HepG2 (cell line): ENCODE measurements at regions not wholly inside any gene's neighbourhood (a gene's known extent, or its start where the extent isn't known, plus 50 kb on each side); places are given as distances from the start of the nearest gene placed in this dataset.

Experiments used
- AGO2 ChIP-seq: fragments of 200-400 bp; formaldehyde crosslinking; optimal IDR thresholded peaks from 2 replicates; pipeline ENCODE3; 2017; ENCODE audit warnings: mild to moderate bottlenecking, low read depth, low read length, moderate library complexity
- ATF4 ChIP-seq, 2 experiments: fragments of 450-650 bp in 1 of 2; sonication (generic) in 1 of 2; formaldehyde crosslinking; IDR thresholded peaks; 2 replicates each; pipeline versions ENCODE4 v1.5.0 to v1.8.0; 2020 to 2022; ENCODE audit warnings: mild to moderate bottlenecking in 1 of 2, missing genetic modification reagents in 1 of 2
- CREM ChIP-seq, 2 experiments: sonication (generic) in 1 of 2; formaldehyde crosslinking in 1 of 2; IDR thresholded peaks; 2 replicates each; pipeline versions ENCODE4 v1.4.0 to v1.6.1; 2016 to 2020; ENCODE audit warnings: antibody characterized with exemption in 1 of 2, mild to moderate bottlenecking in 1 of 2, missing genetic modification reagents in 1 of 2
- HES4 ChIP-seq: sonication (generic); formaldehyde crosslinking; IDR thresholded peaks from 2 replicates; pipeline ENCODE4 v1.9.0; 2021; ENCODE audit warnings: mild to moderate bottlenecking, missing genetic modification reagents, borderline replicate concordance
- HNRNPLL ChIP-seq: fragments of 200-400 bp; formaldehyde crosslinking; IDR thresholded peaks from 2 replicates; pipeline ENCODE4 v1.6.1; 2017; ENCODE audit warnings: mild to moderate bottlenecking, low read depth, low read length; ENCODE audit not compliant: poor library complexity, severe bottlenecking
- HOXA5 ChIP-seq: sonication (generic); formaldehyde crosslinking; IDR thresholded peaks from 2 replicates; pipeline ENCODE4 v1.4.0; 2020; ENCODE audit warnings: missing genetic modification reagents
- MNT ChIP-seq: fragments of 450-650 bp; IDR thresholded peaks from 2 replicates; pipeline ENCODE4 v1.6.1; 2016
- MXD4 ChIP-seq: IDR thresholded peaks from 2 replicates; pipeline ENCODE4 v1.6.1; 2016; ENCODE audit warnings: mild to moderate bottlenecking, missing biosample characterization, missing genetic modification reagents
- POGK ChIP-seq: sonication (generic); formaldehyde crosslinking; conservative IDR thresholded peaks from 2 replicates; pipeline ENCODE4 v1.8.0; 2022; ENCODE audit warnings: mild to moderate bottlenecking, moderate library complexity, missing genetic modification reagents
- RELA ChIP-seq: sonication (generic); formaldehyde crosslinking; IDR thresholded peaks from 2 replicates; pipeline ENCODE4 v1.4.0; 2020; ENCODE audit warnings: missing genetic modification reagents
- REPIN1 ChIP-seq: sonication (generic); formaldehyde crosslinking; IDR thresholded peaks from 2 replicates; pipeline ENCODE4 v1.8.0; 2022; ENCODE audit warnings: missing genetic modification reagents, low read depth, mild to moderate bottlenecking, borderline replicate concordance
- SAFB2 ChIP-seq: sonication (generic); formaldehyde crosslinking; IDR thresholded peaks from 2 replicates; pipeline ENCODE4 v1.5.1; 2020; ENCODE audit warnings: missing genetic modification reagents, low read depth, mild to moderate bottlenecking, borderline replicate concordance
- SIN3B ChIP-seq: fragments of 150-350 bp; IDR thresholded peaks from 2 replicates; pipeline ENCODE4 v1.6.1; 2014; ENCODE audit warnings: low read length
- TAF15 ChIP-seq: fragments of 200-400 bp; formaldehyde crosslinking; IDR thresholded peaks from one replicate; pipeline ENCODE4 v1.6.1; 2018; ENCODE audit warnings: mild to moderate bottlenecking, low read depth, low read length; ENCODE audit not compliant: poor library complexity, severe bottlenecking
- TFE3 ChIP-seq: IDR thresholded peaks from 2 replicates; pipeline ENCODE4 v1.6.1; 2016
- TGIF2 ChIP-seq: IDR thresholded peaks from 2 replicates; pipeline ENCODE4 v1.6.1; 2016; ENCODE audit warnings: control low read depth, missing compliant biosample characterization
- YEATS4 ChIP-seq: sonication (generic); formaldehyde crosslinking; IDR thresholded peaks from 2 replicates; pipeline ENCODE4 v1.4.0; 2020; ENCODE audit warnings: missing genetic modification reagents, borderline replicate concordance
- ZFX ChIP-seq: sonication (generic); formaldehyde crosslinking; IDR thresholded peaks from 2 replicates; pipeline ENCODE4 v1.4.0; 2020; ENCODE audit warnings: mild to moderate bottlenecking, low read depth, missing genetic modification reagents, moderate library complexity
- ZMYM4 ChIP-seq: sonication (generic); formaldehyde crosslinking; IDR thresholded peaks from 2 replicates; pipeline ENCODE4 v1.8.1; 2023; ENCODE audit warnings: mild to moderate bottlenecking, missing genetic modification reagents
- ZNF12 ChIP-seq: sonication (generic); formaldehyde crosslinking; IDR thresholded peaks from 2 replicates; pipeline ENCODE4 v1.5.0; 2020; ENCODE audit warnings: missing genetic modification reagents
- ZNF326 ChIP-seq: sonication (generic); formaldehyde crosslinking; IDR thresholded peaks from 2 replicates; pipeline ENCODE4 v1.4.0; 2020; ENCODE audit warnings: missing genetic modification reagents, borderline replicate concordance
- ZNF878 ChIP-seq: sonication (generic); formaldehyde crosslinking; IDR thresholded peaks from 2 replicates; pipeline ENCODE4 v1.8.1; 2023; ENCODE audit warnings: mild to moderate bottlenecking, missing genetic modification reagents, moderate library complexity
- ZSCAN31 ChIP-seq: sonication (generic); formaldehyde crosslinking; IDR thresholded peaks from 2 replicates; pipeline ENCODE4 v1.5.0; 2020; ENCODE audit warnings: low read depth, mild to moderate bottlenecking, missing genetic modification reagents

- TF ChIP-seq TGIF2 (0 out of 2 replicates have a peak, but pooled peaks have one; percentile 54), ZSCAN31 (CRISPR knock-in tag) (peak; percentile 91), REPIN1 (CRISPR knock-in tag) (0 out of 2 replicates have a peak, but pooled peaks have one; percentile 44), TAF15 (peak; percentile 84), HNRNPLL (peak; percentile 96), ATF4 (CRISPR knock-in tag; IDR thresholded peaks at IDR 0.05) (peak in 1 of 2 experiments; percentile 81; a peak in 2 of 4 replicates), RELA (peak; percentile 90; the same call in 1 of the 2 replicates), CREM (IDR thresholded peaks at IDR 0.05) (peak; percentile 68; the same call in 1 of the 2 replicates), CREM (CRISPR knock-in tag; IDR thresholded peaks at IDR 0.05) (no peak), AGO2 (peak; percentile 76), POGK (peak; percentile 79; the same call in 1 of the 2 replicates), TFE3 (CRISPR knock-in tag) (peak; percentile 76; the same call in 1 of the 2 replicates), MNT (no peak), ZFX (peak; percentile 70), YEATS4 (CRISPR knock-in tag) (peak; percentile 85), SIN3B (no peak), ZNF326 (no peak), HOXA5 (CRISPR knock-in tag) (peak; percentile 69; the same call in 1 of the 2 replicates), ZNF12 (CRISPR knock-in tag) (peak; percentile 50; the same call in 1 of the 2 replicates), ZMYM4 (CRISPR knock-in tag) (peak; percentile 96), HES4 (CRISPR knock-in tag) (no peak), MXD4 (CRISPR knock-in tag) (peak; percentile 41; the same call in 1 of the 2 replicates), SAFB2 (peak; percentile 84; the same call in 1 of the 2 replicates), ZNF878 (CRISPR knock-in tag) (peak; percentile 84; the same call in 1 of the 2 replicates)
Observed at GRCh38 chr4:123505095-123506010, 108.8 kb downstream of the SPRY1 start (continued).
